Progenitor cell of endocrine pancreas (in vitro differentiated cells): ENCODE measurements at regions not wholly inside any gene's neighbourhood (a gene's known extent, or its start where the extent isn't known, plus 50 kb on each side); places are given as distances from the start of the nearest gene placed in this dataset.

Source experiments
- DNase-seq: peaks from one replicate; pipeline ENCODE4 v3.0.0; 2021; ENCODE audit warnings: low spot score; ENCODE audit not compliant: unreplicated experiment
- H3K27ac Mint-ChIP-seq: 2 replicates; pipeline ENCODE4 v1.8.0; 2021; ENCODE audit warnings: mild to moderate bottlenecking, moderate library complexity, mixed read lengths
- H3K27me3 Mint-ChIP-seq: 2 replicates; pipeline ENCODE4 v1.8.0; 2021; ENCODE audit warnings: mixed read lengths
- H3K36me3 Mint-ChIP-seq: 2 replicates; pipeline ENCODE4 v1.8.0; 2022; ENCODE audit warnings: mixed read lengths; ENCODE audit not compliant: insufficient read depth
- H3K4me1 Mint-ChIP-seq: 2 replicates; pipeline ENCODE4 v1.8.0; 2021; ENCODE audit warnings: low read depth, mixed read lengths
- H3K4me3 Mint-ChIP-seq: 2 replicates; pipeline ENCODE4 v1.8.0; 2021; ENCODE audit warnings: low read depth, mild to moderate bottlenecking, moderate library complexity, mixed read lengths
- H3K9me3 Mint-ChIP-seq: 2 replicates; pipeline ENCODE4 v1.8.0; 2021; ENCODE audit warnings: low read depth, mixed read lengths
- TF ChIP-seq, protein P1 (sequence below): fragments of 200-600 bp; sonication (generic); IDR thresholded peaks from one replicate; pipeline ENCODE4 v1.5.0; 2021; ENCODE audit warnings: antibody characterized with exemption, mild to moderate bottlenecking; ENCODE audit not compliant: unreplicated experiment

DNA sequence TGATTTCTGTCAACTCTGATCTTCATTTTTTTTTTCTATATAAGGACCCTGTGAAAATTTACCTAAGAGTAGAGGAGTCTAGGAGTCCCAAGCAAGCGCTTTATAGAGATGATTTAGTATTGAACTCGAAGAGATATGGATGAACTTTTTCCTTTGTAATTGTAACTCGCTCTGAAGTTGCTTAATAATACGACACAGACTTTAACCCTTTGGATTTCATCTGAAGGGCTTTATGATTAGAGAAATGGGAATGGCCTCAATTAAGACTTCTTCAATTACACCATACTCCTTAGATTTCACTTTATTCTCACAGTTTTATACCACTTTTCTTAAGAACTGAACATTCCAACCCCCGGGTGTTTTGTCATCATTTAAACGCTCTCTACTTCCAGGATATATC is 647.7 kb downstream of the HTR1A start:
- no peaks in the 10 kb centered on the region for H3K9me3 Mint-ChIP-seq
- H3K4me1 Mint-ChIP-seq, result no peaks in the 10 kb centered on the region
- no peaks in the 10 kb centered on the region for H3K36me3 Mint-ChIP-seq
- H3K27ac Mint-ChIP-seq, result no peak overlapping the region
- H3K4me3 Mint-ChIP-seq, result no peak overlapping the region
- no peak for DNase-seq
- H3K27me3 Mint-ChIP-seq, result no peaks in the 10 kb centered on the region
- TF ChIP-seq, protein P1, sequence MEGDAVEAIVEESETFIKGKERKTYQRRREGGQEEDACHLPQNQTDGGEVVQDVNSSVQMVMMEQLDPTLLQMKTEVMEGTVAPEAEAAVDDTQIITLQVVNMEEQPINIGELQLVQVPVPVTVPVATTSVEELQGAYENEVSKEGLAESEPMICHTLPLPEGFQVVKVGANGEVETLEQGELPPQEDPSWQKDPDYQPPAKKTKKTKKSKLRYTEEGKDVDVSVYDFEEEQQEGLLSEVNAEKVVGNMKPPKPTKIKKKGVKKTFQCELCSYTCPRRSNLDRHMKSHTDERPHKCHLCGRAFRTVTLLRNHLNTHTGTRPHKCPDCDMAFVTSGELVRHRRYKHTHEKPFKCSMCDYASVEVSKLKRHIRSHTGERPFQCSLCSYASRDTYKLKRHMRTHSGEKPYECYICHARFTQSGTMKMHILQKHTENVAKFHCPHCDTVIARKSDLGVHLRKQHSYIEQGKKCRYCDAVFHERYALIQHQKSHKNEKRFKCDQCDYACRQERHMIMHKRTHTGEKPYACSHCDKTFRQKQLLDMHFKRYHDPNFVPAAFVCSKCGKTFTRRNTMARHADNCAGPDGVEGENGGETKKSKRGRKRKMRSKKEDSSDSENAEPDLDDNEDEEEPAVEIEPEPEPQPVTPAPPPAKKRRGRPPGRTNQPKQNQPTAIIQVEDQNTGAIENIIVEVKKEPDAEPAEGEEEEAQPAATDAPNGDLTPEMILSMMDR, result no peak

DNA sequence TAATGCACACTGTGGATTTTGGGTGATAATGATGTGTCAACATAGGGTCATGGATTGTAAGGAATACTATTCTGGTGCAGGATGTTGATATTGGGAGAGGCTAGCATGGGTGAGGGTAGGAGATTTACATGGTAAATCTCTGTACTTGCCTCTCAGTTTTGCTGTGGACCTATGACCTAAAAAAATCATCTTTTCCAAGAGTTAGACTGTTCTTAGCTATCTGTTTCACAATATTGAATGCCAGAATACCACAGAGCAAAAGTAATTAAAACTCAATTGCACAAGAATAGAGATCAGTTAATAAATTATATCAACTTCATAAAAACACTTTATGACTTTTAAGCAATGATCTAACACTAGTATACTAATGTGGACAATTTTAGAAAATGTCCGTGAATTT is 651.6 kb downstream of the HTR1A start:
- peaks cover 11% of the 10 kb centered on the region for H3K4me1 Mint-ChIP-seq
- H3K36me3 Mint-ChIP-seq, result no peaks in the 10 kb centered on the region
- DNase-seq, result no peak
- H3K9me3 Mint-ChIP-seq, result no peaks in the 10 kb centered on the region
- no peak overlapping the region for H3K27ac Mint-ChIP-seq
- no peak overlapping the region for H3K4me3 Mint-ChIP-seq
- TF ChIP-seq, protein P1, result no peak
- H3K27me3 Mint-ChIP-seq, result no peaks in the 10 kb centered on the region

- DNase-seq, result no peak
- Mint-ChIP-seq H3K4me1 (peaks cover 11% of the 10 kb centered on the region), H3K27me3 (no peaks in the 10 kb centered on the region), H3K4me3 (no peak overlapping the region), H3K36me3 (no peaks in the 10 kb centered on the region), H3K27ac (no peak overlapping the region), H3K9me3 (no peaks in the 10 kb centered on the region)
- TF ChIP-seq, protein P1, result no peak
These were observed 655.3 kb downstream of the HTR1A start for GRCh38 chr5:63306909-63307308.

- Mint-ChIP-seq H3K4me3 (no peak overlapping the region), H3K27me3 (no peaks in the 10 kb centered on the region), H3K4me1 (no peaks in the 10 kb centered on the region), H3K9me3 (no peaks in the 10 kb centered on the region), H3K36me3 (no peaks in the 10 kb centered on the region), H3K27ac (no peak overlapping the region)
- TF ChIP-seq, protein P1, result no peak
- no peak for DNase-seq
These were observed 668.9 kb downstream of the HTR1A start for GRCh38 chr5:63293317-63293716.

GRCh38 chr5:63286724-63287123 is 675.5 kb downstream of the HTR1A start:
- Mint-ChIP-seq H3K4me1 (peaks cover 4% of the 10 kb centered on the region), H3K4me3 (no peak overlapping the region), H3K9me3 (peaks cover 5% of the 10 kb centered on the region), H3K36me3 (no peaks in the 10 kb centered on the region), H3K27ac (no peak overlapping the region), H3K27me3 (no peaks in the 10 kb centered on the region)
- TF ChIP-seq, protein P1, result no peak
- DNase-seq, result no peak

GRCh38 chr5:63263411-63263810 is 684.8 kb downstream of the LRRC70 start:
- TF ChIP-seq, protein P1, result no peak
- Mint-ChIP-seq H3K4me1 (no peaks in the 10 kb centered on the region), H3K4me3 (no peak overlapping the region), H3K27ac (no peak overlapping the region), H3K9me3 (no peaks in the 10 kb centered on the region), H3K36me3 (no peaks in the 10 kb centered on the region), H3K27me3 (no peaks in the 10 kb centered on the region)
- DNase-seq, result no peak
